Peyer's patch (tissue), 4 donors: ENCODE measurements at regions not wholly inside any gene's neighbourhood (a gene's known extent, or its start where the extent isn't known, plus 50 kb on each side); places are given as distances from the start of the nearest gene placed in this dataset.
"Not testable (repeated sequence)": the region's sequence is repeated elsewhere in the genome, so short reads cannot be mapped to it uniquely, and the experiment has no call there.

ENCODE experiments used
- DNase-seq, 3 donors: peaks; one replicate each; pipeline ENCODE4 v3.0.0-alpha.2; 2017 to 2019
- H3K27ac ChIP-seq, 4 donors: fragments of 200-600 bp; sonication (generic); one replicate each; pipeline ENCODE4 v1.5.1; 2016 to 2019
- H3K27me3 ChIP-seq, 2 donors: fragments of 200-600 bp; sonication (generic); one replicate each; pipeline ENCODE4 v1.5.1; 2019
- H3K36me3 ChIP-seq, 3 donors: fragments of 200-600 bp; sonication (generic); one replicate each; pipeline ENCODE4 v1.5.1; 2016 to 2019
- H3K4me1 ChIP-seq, 4 donors: fragments of 200-600 bp; sonication (generic); one replicate each; pipeline ENCODE4 v1.5.1; 2016 to 2019
- H3K4me3 ChIP-seq, 4 donors: fragments of 200-600 bp; sonication (generic); 1 replicate in 3 of 4; 2 replicates in 1 of 4; pipeline ENCODE4 v1.5.1; 2016 to 2019; ENCODE audit warnings: mild to moderate bottlenecking in 1 of 4
- H3K9me3 ChIP-seq, 4 donors: fragments of 200-600 bp; sonication (generic); one replicate each; pipeline ENCODE4 v1.5.1; 2016 to 2019; ENCODE audit warnings: mild to moderate bottlenecking in 1 of 4
- POLR2A ChIP-seq, 2 donors: fragments of 450-650 bp; IDR thresholded peaks; one replicate each; pipeline ENCODE4 v1.5.1; 2017; ENCODE audit warnings: antibody characterized with exemption in 2 of 2, mild to moderate bottlenecking in 2 of 2, moderate library complexity in 2 of 2
- TF ChIP-seq, protein P1 (sequence below), 6 experiments: fragments of 450-650 bp in 4 of 6; fragments of 200-600 bp in 2 of 6; sonication (generic) in 1 of 6; IDR thresholded peaks; one replicate each; pipeline ENCODE4 v1.5.1; 2017 to 2019; ENCODE audit warnings: antibody characterized with exemption in 6 of 6, mild to moderate bottlenecking in 3 of 6, moderate library complexity in 1 of 6

- TF ChIP-seq, protein P1, sequence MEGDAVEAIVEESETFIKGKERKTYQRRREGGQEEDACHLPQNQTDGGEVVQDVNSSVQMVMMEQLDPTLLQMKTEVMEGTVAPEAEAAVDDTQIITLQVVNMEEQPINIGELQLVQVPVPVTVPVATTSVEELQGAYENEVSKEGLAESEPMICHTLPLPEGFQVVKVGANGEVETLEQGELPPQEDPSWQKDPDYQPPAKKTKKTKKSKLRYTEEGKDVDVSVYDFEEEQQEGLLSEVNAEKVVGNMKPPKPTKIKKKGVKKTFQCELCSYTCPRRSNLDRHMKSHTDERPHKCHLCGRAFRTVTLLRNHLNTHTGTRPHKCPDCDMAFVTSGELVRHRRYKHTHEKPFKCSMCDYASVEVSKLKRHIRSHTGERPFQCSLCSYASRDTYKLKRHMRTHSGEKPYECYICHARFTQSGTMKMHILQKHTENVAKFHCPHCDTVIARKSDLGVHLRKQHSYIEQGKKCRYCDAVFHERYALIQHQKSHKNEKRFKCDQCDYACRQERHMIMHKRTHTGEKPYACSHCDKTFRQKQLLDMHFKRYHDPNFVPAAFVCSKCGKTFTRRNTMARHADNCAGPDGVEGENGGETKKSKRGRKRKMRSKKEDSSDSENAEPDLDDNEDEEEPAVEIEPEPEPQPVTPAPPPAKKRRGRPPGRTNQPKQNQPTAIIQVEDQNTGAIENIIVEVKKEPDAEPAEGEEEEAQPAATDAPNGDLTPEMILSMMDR (IDR thresholded peaks at IDR 0.05) = no peak
- TF ChIP-seq POLR2A (IDR thresholded peaks at IDR 0.05) = no peak
- H3K27ac ChIP-seq = no peak overlapping the region
- no peaks in the 10 kb centered on the region for H3K27me3 ChIP-seq
- no peak overlapping the region for H3K4me3 ChIP-seq
- no peaks in the 10 kb centered on the region for H3K9me3 ChIP-seq
- H3K4me1 ChIP-seq = no peaks in the 10 kb centered on the region
- H3K36me3 ChIP-seq = no peaks in the 10 kb centered on the region
- DNase-seq = no peak
Observed at GRCh38 chr20:54933212-54933904, 458.0 kb downstream of the DOK5 start.

- TF ChIP-seq POLR2A (IDR thresholded peaks at IDR 0.05) = no peak
- TF ChIP-seq, protein P1 (IDR thresholded peaks at IDR 0.05) = no peak
- H3K4me3 ChIP-seq = no peak overlapping the region
- no peaks in the 10 kb centered on the region for H3K4me1 ChIP-seq
- DNase-seq = no peak
- no peaks in the 10 kb centered on the region for H3K36me3 ChIP-seq
- H3K27ac ChIP-seq = no peak overlapping the region
- H3K9me3 ChIP-seq = no peaks in the 10 kb centered on the region
- no peaks in the 10 kb centered on the region for H3K27me3 ChIP-seq
Observed at GRCh38 chr20:54929191-54929590, 453.8 kb downstream of the DOK5 start.

DNA sequence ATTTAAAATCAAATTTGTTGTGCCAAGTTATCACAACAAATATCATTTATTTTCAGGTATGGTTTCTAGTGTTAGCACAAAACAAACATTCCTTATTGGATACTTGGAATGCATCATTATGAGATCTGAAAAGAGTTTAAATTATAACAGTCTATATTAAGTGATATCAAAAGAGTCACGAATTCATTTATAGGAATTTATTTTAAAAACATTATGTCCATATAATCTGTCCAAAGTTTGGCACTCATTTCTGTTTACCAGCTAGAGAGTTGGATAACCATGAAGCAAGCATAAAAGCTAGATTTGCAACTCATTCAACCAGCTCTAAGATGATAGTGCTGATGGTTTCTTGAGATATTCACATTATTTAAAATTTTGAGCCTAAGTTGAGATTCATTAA is 453.2 kb downstream of the DOK5 start:
- H3K4me3 ChIP-seq = no peak overlapping the region
- no peaks in the 10 kb centered on the region for H3K9me3 ChIP-seq
- no peaks in the 10 kb centered on the region for H3K27me3 ChIP-seq
- no peaks in the 10 kb centered on the region for H3K36me3 ChIP-seq
- DNase-seq = no peak
- no peak overlapping the region for H3K27ac ChIP-seq
- TF ChIP-seq, protein P1 (IDR thresholded peaks at IDR 0.05) = no peak
- no peak for TF ChIP-seq POLR2A (IDR thresholded peaks at IDR 0.05)
- H3K4me1 ChIP-seq = no peaks in the 10 kb centered on the region

DNA sequence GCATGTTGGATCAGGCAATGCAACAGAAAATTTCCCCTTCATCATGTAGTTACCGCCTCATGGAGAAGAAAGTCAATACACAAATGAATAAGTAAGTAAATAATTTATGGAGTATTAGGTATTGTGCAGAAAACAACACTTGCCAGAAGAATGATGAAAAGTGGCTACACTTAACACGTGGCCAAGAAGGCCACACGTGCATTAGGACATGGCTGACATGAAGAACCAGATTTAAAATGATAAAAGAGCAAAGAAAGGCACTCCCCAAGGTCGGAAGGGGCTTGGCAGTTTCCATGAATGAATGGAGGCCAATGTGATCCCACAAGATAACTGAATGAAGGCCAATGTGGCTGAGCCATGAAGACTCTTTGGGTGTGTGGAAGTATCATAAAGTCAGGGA is 447.2 kb downstream of the DOK5 start:
- H3K4me1 ChIP-seq = no peaks in the 10 kb centered on the region
- DNase-seq = no peak
- no peak overlapping the region for H3K4me3 ChIP-seq
- no peaks in the 10 kb centered on the region for H3K27me3 ChIP-seq
- TF ChIP-seq POLR2A (IDR thresholded peaks at IDR 0.05) = no peak
- TF ChIP-seq, protein P1 (IDR thresholded peaks at IDR 0.05) = no peak
- no peaks in the 10 kb centered on the region for H3K36me3 ChIP-seq
- no peaks in the 10 kb centered on the region for H3K9me3 ChIP-seq
- no peak overlapping the region for H3K27ac ChIP-seq

DNA sequence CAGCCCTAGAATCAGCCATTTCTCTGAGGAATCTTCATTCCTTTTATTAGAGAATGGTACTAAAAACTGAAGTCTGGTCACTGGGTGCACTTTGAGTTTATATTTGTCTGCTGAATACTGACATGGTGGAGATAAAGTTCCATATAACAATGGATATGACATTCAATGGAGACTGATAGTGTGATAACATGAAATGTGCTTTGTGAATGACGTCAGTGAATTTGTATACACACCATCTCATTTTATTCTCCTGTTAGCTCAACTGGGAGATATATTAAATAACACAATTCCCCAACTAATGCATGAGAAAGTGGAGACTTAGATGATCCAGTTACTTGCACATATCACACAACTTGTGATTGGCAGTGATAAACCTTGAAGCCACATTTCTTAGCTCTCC is 446.7 kb downstream of the DOK5 start:
- TF ChIP-seq, protein P1 (IDR thresholded peaks at IDR 0.05) = no peak
- TF ChIP-seq POLR2A (IDR thresholded peaks at IDR 0.05) = no peak
- Histone ChIP-seq H3K27me3 (no peaks in the 10 kb centered on the region), H3K9me3 (no peaks in the 10 kb centered on the region), H3K4me1 (no peaks in the 10 kb centered on the region), H3K36me3 (no peaks in the 10 kb centered on the region), H3K27ac (no peak overlapping the region), H3K4me3 (no peak overlapping the region)
- DNase-seq = no peak

GRCh38 chr20:54920491-54920890 is 445.1 kb downstream of the DOK5 start:
- TF ChIP-seq POLR2A (IDR thresholded peaks at IDR 0.05) = no peak
- TF ChIP-seq, protein P1 (IDR thresholded peaks at IDR 0.05) = no peak
- no peaks in the 10 kb centered on the region for H3K27me3 ChIP-seq
- no peak for DNase-seq
- no peaks in the 10 kb centered on the region for H3K9me3 ChIP-seq
- no peak overlapping the region for H3K27ac ChIP-seq
- H3K36me3 ChIP-seq = no peaks in the 10 kb centered on the region
- no peaks in the 10 kb centered on the region for H3K4me1 ChIP-seq
- H3K4me3 ChIP-seq = no peak overlapping the region

DNA sequence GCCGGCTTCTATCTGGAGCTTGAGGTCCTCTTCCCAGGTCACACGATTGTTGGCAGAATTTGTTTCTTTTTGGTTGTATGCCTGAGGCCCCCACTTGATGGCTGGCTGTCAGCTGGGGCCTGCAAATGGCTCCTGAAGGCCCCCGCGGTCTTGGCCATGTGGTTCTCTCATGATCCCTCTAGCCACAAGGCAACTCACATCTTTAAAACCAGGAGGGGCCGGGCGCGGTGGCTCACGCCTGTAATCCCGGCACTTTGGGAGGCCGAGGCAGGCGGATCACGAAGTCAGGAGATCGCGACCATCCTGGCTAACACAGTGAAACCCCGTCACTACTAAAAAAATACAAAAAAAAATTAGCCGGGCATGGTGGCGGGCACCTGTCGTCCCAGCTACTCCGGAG is 443.6 kb downstream of the DOK5 start:
- not testable (repeated sequence) for H3K36me3 ChIP-seq, H3K9me3 ChIP-seq, DNase-seq, H3K27ac ChIP-seq, H3K27me3 ChIP-seq, H3K4me3 ChIP-seq, H3K4me1 ChIP-seq
